ENCODE measurements at regions not wholly inside any gene's neighbourhood (a gene's known extent, or its start where the extent isn't known, plus 50 kb on each side); places are given as distances from the start of the nearest gene placed in this dataset.

GRCh38 chr5:67297802-67298532, 101.4 kb upstream of the CD180 start:
- no peaks in the 10 kb centered on the region for H3K9me3 ChIP-seq (ENCODE audit: control insufficient read depth in 1 of 2, insufficient read depth in 1 of 2, low read depth in 1 of 2, low read length in 2 of 2)
- H3K9ac ChIP-seq (ENCODE audit: low read length) = no peak overlapping the region
- H3K36me3 ChIP-seq (ENCODE audit: control insufficient read depth in 1 of 2, insufficient read depth in 2 of 2, low read length in 2 of 2) = no peaks in the 10 kb centered on the region
- H3K27me3 ChIP-seq (ENCODE audit: insufficient read depth, low read length) = peaks cover 19% of the 10 kb centered on the region
- TF ChIP-seq POLR2A (IDR thresholded peaks at IDR 0.05; ENCODE audit: borderline replicate concordance, extremely low read depth, insufficient read depth, insufficient read length) = no peak
- no peak for TF ChIP-seq EGR1 (IDR thresholded peaks at IDR 0.05; ENCODE audit: low read depth)
- TF ChIP-seq, protein P1, sequence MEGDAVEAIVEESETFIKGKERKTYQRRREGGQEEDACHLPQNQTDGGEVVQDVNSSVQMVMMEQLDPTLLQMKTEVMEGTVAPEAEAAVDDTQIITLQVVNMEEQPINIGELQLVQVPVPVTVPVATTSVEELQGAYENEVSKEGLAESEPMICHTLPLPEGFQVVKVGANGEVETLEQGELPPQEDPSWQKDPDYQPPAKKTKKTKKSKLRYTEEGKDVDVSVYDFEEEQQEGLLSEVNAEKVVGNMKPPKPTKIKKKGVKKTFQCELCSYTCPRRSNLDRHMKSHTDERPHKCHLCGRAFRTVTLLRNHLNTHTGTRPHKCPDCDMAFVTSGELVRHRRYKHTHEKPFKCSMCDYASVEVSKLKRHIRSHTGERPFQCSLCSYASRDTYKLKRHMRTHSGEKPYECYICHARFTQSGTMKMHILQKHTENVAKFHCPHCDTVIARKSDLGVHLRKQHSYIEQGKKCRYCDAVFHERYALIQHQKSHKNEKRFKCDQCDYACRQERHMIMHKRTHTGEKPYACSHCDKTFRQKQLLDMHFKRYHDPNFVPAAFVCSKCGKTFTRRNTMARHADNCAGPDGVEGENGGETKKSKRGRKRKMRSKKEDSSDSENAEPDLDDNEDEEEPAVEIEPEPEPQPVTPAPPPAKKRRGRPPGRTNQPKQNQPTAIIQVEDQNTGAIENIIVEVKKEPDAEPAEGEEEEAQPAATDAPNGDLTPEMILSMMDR (IDR thresholded peaks at IDR 0.05 in 2 of 3, conservative IDR thresholded peaks at IDR 0.05 in 1 of 3; ENCODE audit: borderline replicate concordance in 1 of 3, insufficient read depth in 1 of 3, low read depth in 2 of 3, low read length in 2 of 3) = no peak
- TF ChIP-seq EZH2 (IDR thresholded peaks at IDR 0.05) = no peak
- TF ChIP-seq, protein P2, sequence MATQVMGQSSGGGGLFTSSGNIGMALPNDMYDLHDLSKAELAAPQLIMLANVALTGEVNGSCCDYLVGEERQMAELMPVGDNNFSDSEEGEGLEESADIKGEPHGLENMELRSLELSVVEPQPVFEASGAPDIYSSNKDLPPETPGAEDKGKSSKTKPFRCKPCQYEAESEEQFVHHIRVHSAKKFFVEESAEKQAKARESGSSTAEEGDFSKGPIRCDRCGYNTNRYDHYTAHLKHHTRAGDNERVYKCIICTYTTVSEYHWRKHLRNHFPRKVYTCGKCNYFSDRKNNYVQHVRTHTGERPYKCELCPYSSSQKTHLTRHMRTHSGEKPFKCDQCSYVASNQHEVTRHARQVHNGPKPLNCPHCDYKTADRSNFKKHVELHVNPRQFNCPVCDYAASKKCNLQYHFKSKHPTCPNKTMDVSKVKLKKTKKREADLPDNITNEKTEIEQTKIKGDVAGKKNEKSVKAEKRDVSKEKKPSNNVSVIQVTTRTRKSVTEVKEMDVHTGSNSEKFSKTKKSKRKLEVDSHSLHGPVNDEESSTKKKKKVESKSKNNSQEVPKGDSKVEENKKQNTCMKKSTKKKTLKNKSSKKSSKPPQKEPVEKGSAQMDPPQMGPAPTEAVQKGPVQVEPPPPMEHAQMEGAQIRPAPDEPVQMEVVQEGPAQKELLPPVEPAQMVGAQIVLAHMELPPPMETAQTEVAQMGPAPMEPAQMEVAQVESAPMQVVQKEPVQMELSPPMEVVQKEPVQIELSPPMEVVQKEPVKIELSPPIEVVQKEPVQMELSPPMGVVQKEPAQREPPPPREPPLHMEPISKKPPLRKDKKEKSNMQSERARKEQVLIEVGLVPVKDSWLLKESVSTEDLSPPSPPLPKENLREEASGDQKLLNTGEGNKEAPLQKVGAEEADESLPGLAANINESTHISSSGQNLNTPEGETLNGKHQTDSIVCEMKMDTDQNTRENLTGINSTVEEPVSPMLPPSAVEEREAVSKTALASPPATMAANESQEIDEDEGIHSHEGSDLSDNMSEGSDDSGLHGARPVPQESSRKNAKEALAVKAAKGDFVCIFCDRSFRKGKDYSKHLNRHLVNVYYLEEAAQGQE (IDR thresholded peaks at IDR 0.05; ENCODE audit: low read depth) = no peak
- TF ChIP-seq, protein P3, sequence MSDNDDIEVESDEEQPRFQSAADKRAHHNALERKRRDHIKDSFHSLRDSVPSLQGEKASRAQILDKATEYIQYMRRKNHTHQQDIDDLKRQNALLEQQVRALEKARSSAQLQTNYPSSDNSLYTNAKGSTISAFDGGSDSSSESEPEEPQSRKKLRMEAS (IDR thresholded peaks at IDR 0.05) = no peak
- TF ChIP-seq YY1 (IDR thresholded peaks at IDR 0.05; ENCODE audit: extremely low read depth, insufficient replicate concordance, low read depth, low read length) = no peak
- no peak for TF ChIP-seq SIN3A (IDR thresholded peaks at IDR 0.05; ENCODE audit: low read depth)
- no peak for TF ChIP-seq CEBPB (IDR thresholded peaks at IDR 0.05; ENCODE audit: low read depth)
- no peak for TF ChIP-seq SRF (IDR thresholded peaks at IDR 0.05; ENCODE audit: low read depth)
- no peak for TF ChIP-seq POLR2AphosphoS5 (IDR thresholded peaks at IDR 0.05; ENCODE audit: low read depth, low read length)
- TF ChIP-seq, protein P4, sequence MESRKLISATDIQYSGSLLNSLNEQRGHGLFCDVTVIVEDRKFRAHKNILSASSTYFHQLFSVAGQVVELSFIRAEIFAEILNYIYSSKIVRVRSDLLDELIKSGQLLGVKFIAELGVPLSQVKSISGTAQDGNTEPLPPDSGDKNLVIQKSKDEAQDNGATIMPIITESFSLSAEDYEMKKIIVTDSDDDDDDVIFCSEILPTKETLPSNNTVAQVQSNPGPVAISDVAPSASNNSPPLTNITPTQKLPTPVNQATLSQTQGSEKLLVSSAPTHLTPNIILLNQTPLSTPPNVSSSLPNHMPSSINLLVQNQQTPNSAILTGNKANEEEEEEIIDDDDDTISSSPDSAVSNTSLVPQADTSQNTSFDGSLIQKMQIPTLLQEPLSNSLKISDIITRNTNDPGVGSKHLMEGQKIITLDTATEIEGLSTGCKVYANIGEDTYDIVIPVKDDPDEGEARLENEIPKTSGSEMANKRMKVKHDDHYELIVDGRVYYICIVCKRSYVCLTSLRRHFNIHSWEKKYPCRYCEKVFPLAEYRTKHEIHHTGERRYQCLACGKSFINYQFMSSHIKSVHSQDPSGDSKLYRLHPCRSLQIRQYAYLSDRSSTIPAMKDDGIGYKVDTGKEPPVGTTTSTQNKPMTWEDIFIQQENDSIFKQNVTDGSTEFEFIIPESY (IDR thresholded peaks at IDR 0.05; ENCODE audit: extremely low read depth, insufficient replicate concordance, low read length) = no peak
- no peak for TF ChIP-seq ELF1 (IDR thresholded peaks at IDR 0.05; ENCODE audit: borderline replicate concordance, low read depth)
- TF ChIP-seq CBX3 (IDR thresholded peaks at IDR 0.05; ENCODE audit: low read depth) = no peak
- TF ChIP-seq JUND (IDR thresholded peaks at IDR 0.05) = no peak
- TF ChIP-seq, protein P5, sequence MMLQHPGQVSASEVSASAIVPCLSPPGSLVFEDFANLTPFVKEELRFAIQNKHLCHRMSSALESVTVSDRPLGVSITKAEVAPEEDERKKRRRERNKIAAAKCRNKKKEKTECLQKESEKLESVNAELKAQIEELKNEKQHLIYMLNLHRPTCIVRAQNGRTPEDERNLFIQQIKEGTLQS (IDR thresholded peaks at IDR 0.05) = no peak
- TF ChIP-seq RAD21 (IDR thresholded peaks at IDR 0.05; ENCODE audit: low read depth) = no peak
- TF ChIP-seq FOSL1 (IDR thresholded peaks at IDR 0.05; ENCODE audit: low read depth) = no peak
- no peak for TF ChIP-seq SP1 (IDR thresholded peaks at IDR 0.05; ENCODE audit: low read depth)
- TF ChIP-seq ZFX (IDR thresholded peaks at IDR 0.05) = no peak
- no peaks in the 10 kb centered on the region for H3K9me2 ChIP-seq (ENCODE audit: insufficient read depth)
- no TSS peak for BruUV-seq (replicated peaks)
- no peak overlapping the region for H3K4me2 ChIP-seq (ENCODE audit: low read length)
- peaks cover 0 to 9% of the 10 kb centered on the region in 2 experiments; a peak in 1 of 4 replicates for H3K4me1 ChIP-seq (ENCODE audit: control insufficient read depth in 1 of 2, insufficient read depth in 2 of 2, low read length in 2 of 2)
- POLR2A ChIA-PET = no interaction called here
- H2AFZ ChIP-seq (ENCODE audit: low read depth, low read length, poor library complexity, severe bottlenecking) = no peak overlapping the region
- no peaks in the 10 kb centered on the region for H3K79me2 ChIP-seq (ENCODE audit: insufficient read depth, low read length)
- RAD21 ChIA-PET (ENCODE audit: low non-redundant PET in 1 of 2, low total read pairs in 2 of 2, uncharacterized antibody in 2 of 2, unreplicated experiment in 2 of 2) = no interaction called here
- CTCF ChIA-PET = no interaction called here
- intact Hi-C loops (cut with micrococcal nuclease) = no loop called here
- ATAC-seq (no peak), DNase-seq (ENCODE audit: low read depth, low spot score) (no peak)
- H3K27ac ChIP-seq (ENCODE audit: low read depth, low read length) = no peak overlapping the region
- no peak overlapping the region for H3K4me3 ChIP-seq (replicated peaks in 1 of 2; ENCODE audit: low read depth in 1 of 2, low read length in 2 of 2)
- no peaks in the 10 kb centered on the region for H4K20me1 ChIP-seq (ENCODE audit: insufficient read depth)
